Loucy (cell line): ENCODE measurements at regions not wholly inside any gene's neighbourhood (a gene's known extent, or its start where the extent isn't known, plus 50 kb on each side); places are given as distances from the start of the nearest gene placed in this dataset.

Experiments used
- H2AFZ ChIP-seq: fragments of 200-600 bp; sonication (generic); 2 replicates; pipeline ENCODE4 v1.6.0; 2016; ENCODE audit warnings: antibody characterized with exemption, mild to moderate bottlenecking, low read length, moderate library complexity
- H3F3A ChIP-seq: fragments of 200-600 bp; 2 replicates; pipeline ENCODE4 v1.6.0; 2016; ENCODE audit warnings: antibody characterized with exemption, low read depth, mild to moderate bottlenecking
- H3K27me3 ChIP-seq: fragments of 200-600 bp; sonication (generic); 2 replicates; pipeline ENCODE4 v1.6.1; 2014; ENCODE audit warnings: low read length, mild to moderate bottlenecking; ENCODE audit not compliant: insufficient read depth, poor library complexity, severe bottlenecking
- H3K36me3 ChIP-seq: fragments of 200-600 bp; sonication (generic); 2 replicates; pipeline ENCODE4 v1.6.1; 2016; ENCODE audit warnings: low read length; ENCODE audit not compliant: insufficient read depth
- H3K4me1 ChIP-seq: fragments of 200-600 bp; sonication (generic); 2 replicates; pipeline ENCODE4 v1.5.1; 2014; ENCODE audit warnings: low read length, mild to moderate bottlenecking; ENCODE audit not compliant: insufficient read depth, poor library complexity, severe bottlenecking
- H3K4me2 ChIP-seq: fragments of 200-600 bp; sonication (generic); 2 replicates; pipeline ENCODE4 v1.6.0; 2014; ENCODE audit warnings: antibody characterized with exemption, low read length, low read depth, mild to moderate bottlenecking; ENCODE audit not compliant: poor library complexity, severe bottlenecking
- H3K4me3 ChIP-seq: fragments of 200-600 bp; sonication (generic); 2 replicates; pipeline ENCODE4 v1.5.1; 2014; ENCODE audit warnings: low read length, mild to moderate bottlenecking, mixed read lengths; ENCODE audit not compliant: poor library complexity, severe bottlenecking
- H3K79me2 ChIP-seq: fragments of 200-600 bp; sonication (generic); 2 replicates; pipeline ENCODE4 v1.6.1; 2014; ENCODE audit warnings: low read length; ENCODE audit not compliant: insufficient read depth
- H3K9ac ChIP-seq: fragments of 200-600 bp; sonication (generic); 2 replicates; pipeline ENCODE4 v1.6.0; 2014; ENCODE audit warnings: mild to moderate bottlenecking, low read depth, low read length, moderate library complexity; ENCODE audit not compliant: poor library complexity, severe bottlenecking
- H3K9me2 ChIP-seq: fragments of 200-600 bp; sonication (generic); replicated peaks from 2 replicates; pipeline ENCODE4 v1.6.1; 2016; ENCODE audit warnings: low read depth, low read length, mixed read lengths
- H3K9me3 ChIP-seq: fragments of 200-600 bp; sonication (generic); 2 replicates; pipeline ENCODE4 v1.6.1; 2014; ENCODE audit warnings: mild to moderate bottlenecking, antibody characterized with exemption, low read length, low read depth; ENCODE audit not compliant: insufficient read depth
- H4K20me1 ChIP-seq: fragments of 200-600 bp; sonication (generic); 2 replicates; pipeline ENCODE4 v1.6.0; 2014; ENCODE audit warnings: antibody characterized with exemption, low read length, mild to moderate bottlenecking; ENCODE audit not compliant: insufficient read depth, poor library complexity, severe bottlenecking
- EZH2phosphoT487 ChIP-seq: fragments of 200-600 bp; IDR thresholded peaks from 2 replicates; pipeline ENCODE4 v1.6.1; 2018; ENCODE audit warnings: antibody characterized with exemption, mild to moderate bottlenecking, moderate library complexity, borderline replicate concordance
- TF ChIP-seq, protein P1 (sequence below): fragments of 200-600 bp; sonication (generic); conservative IDR thresholded peaks from 2 replicates; pipeline ENCODE4 v1.5.1; 2014; ENCODE audit warnings: mild to moderate bottlenecking, antibody characterized with exemption, low read length

DNA sequence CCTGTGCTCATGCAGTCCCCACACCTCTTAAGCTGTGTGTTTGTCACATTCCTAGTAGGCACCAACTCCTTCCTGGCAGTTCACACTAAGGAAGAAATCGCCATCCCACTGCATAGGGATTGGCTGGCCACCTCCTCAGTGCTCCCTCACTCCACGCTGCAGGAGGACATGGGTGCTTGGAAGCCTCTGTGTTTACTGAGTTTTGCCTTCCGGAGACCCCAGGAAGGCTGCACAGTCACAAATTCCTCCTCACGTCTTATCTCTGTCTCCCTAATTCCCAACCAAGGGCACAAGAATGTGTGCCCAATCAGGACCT lies 93.8 kb upstream of the GALNT2 start:
- Histone ChIP-seq H3K36me3 (no peaks in the 10 kb centered on the region), H3K9me2 (no peaks in the 10 kb centered on the region), H4K20me1 (no peaks in the 10 kb centered on the region), H3K27me3 (no peaks in the 10 kb centered on the region), H3K79me2 (no peaks in the 10 kb centered on the region), H3K4me2 (no peak overlapping the region), H2AFZ (no peak overlapping the region), H3K4me3 (no peak overlapping the region), H3F3A (no peaks in the 10 kb centered on the region), H3K4me1 (no peaks in the 10 kb centered on the region), H3K9ac (no peak overlapping the region), H3K9me3 (0 out of 2 replicates have a peak, but pooled peaks cover 2% of the 10 kb centered on the region)
- TF ChIP-seq EZH2phosphoT487: no peak
- TF ChIP-seq, protein P1, sequence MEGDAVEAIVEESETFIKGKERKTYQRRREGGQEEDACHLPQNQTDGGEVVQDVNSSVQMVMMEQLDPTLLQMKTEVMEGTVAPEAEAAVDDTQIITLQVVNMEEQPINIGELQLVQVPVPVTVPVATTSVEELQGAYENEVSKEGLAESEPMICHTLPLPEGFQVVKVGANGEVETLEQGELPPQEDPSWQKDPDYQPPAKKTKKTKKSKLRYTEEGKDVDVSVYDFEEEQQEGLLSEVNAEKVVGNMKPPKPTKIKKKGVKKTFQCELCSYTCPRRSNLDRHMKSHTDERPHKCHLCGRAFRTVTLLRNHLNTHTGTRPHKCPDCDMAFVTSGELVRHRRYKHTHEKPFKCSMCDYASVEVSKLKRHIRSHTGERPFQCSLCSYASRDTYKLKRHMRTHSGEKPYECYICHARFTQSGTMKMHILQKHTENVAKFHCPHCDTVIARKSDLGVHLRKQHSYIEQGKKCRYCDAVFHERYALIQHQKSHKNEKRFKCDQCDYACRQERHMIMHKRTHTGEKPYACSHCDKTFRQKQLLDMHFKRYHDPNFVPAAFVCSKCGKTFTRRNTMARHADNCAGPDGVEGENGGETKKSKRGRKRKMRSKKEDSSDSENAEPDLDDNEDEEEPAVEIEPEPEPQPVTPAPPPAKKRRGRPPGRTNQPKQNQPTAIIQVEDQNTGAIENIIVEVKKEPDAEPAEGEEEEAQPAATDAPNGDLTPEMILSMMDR: no peak; the same call in 1 of the 2 replicates

DNA sequence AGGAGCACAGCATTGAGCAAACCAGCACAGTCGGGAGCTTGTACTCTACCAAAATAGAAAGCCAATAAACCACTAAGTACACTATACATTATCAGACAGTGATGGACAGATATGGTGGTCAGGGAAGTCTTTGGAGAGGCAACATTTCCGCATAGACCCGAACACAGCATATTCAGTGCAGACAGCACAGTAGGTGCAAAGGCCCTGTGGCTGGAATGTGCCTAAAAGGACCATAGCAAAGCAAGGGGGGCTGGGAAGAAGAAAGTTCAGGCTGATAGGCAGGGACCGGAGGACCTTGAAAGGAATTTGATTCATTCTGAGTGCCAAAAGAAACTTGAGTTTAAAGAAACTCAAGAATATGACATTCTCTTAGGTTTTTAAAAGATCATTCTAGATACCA lies 92.0 kb upstream of the GALNT2 start:
- Histone ChIP-seq H3K79me2 (no peaks in the 10 kb centered on the region), H3K9me2 (no peaks in the 10 kb centered on the region), H4K20me1 (no peaks in the 10 kb centered on the region), H3K9ac (no peak overlapping the region), H3K9me3 (0 out of 2 replicates have a peak, but pooled peaks cover 2% of the 10 kb centered on the region), H3K4me1 (no peaks in the 10 kb centered on the region), H3K4me2 (no peak overlapping the region), H3K36me3 (no peaks in the 10 kb centered on the region), H3K4me3 (no peak overlapping the region), H3F3A (no peaks in the 10 kb centered on the region), H3K27me3 (no peaks in the 10 kb centered on the region), H2AFZ (no peak overlapping the region)
- TF ChIP-seq, protein P1: no peak
- TF ChIP-seq EZH2phosphoT487: no peak

DNA sequence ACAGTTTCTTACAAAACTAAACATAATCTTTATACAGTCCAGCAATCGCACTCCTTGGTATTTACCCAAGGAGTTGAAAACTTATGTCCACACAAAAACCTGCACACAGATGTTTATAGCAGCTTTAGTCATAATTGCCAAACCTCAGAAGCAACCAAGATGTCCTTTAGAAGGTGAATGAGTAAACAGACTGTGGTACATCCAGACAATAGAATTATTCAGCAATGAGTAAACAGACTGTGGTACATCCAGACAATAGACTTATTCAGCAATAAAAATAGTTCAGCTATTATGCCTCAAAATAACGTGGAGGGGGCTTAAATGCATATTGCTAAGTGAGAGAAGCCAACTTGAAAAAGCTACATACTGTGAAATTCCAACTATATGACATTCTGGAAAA lies 87.0 kb upstream of the GALNT2 start:
- no peaks in the 10 kb centered on the region for H3K9me2 ChIP-seq
- no peak overlapping the region for H2AFZ ChIP-seq
- H3K4me2 ChIP-seq: no peak overlapping the region
- TF ChIP-seq, protein P1: no peak
- no peak for TF ChIP-seq EZH2phosphoT487
- no peaks in the 10 kb centered on the region for H4K20me1 ChIP-seq
- H3K9me3 ChIP-seq: 0 out of 2 replicates have a peak, but pooled peaks cover 2% of the 10 kb centered on the region
- no peaks in the 10 kb centered on the region for H3K27me3 ChIP-seq
- no peaks in the 10 kb centered on the region for H3F3A ChIP-seq
- H3K4me3 ChIP-seq: no peak overlapping the region
- H3K36me3 ChIP-seq: no peaks in the 10 kb centered on the region
- no peaks in the 10 kb centered on the region for H3K79me2 ChIP-seq
- H3K9ac ChIP-seq: no peak overlapping the region
- H3K4me1 ChIP-seq: peaks cover 9% of the 10 kb centered on the region
